Sigmoid colon (tissue), 6 donors: ENCODE measurements at regions not wholly inside any gene's neighbourhood (a gene's known extent, or its start where the extent isn't known, plus 50 kb on each side); places are given as distances from the start of the nearest gene placed in this dataset.

ENCODE experiments used
- DNase-seq: peaks from one replicate; pipeline ENCODE4 v3.0.0-alpha.2; 2019
- H3K27ac ChIP-seq, 4 donors: fragments of 200-600 bp; sonication (generic); one replicate each; pipeline ENCODE4 v1.5.1; 2016 to 2019; ENCODE audit warnings: mild to moderate bottlenecking in 1 of 4
- H3K27me3 ChIP-seq, 3 donors: fragments of 200-600 bp; sonication (generic); one replicate each; pipeline ENCODE4 v1.5.1; 2019; ENCODE audit warnings: mild to moderate bottlenecking in 1 of 3
- H3K36me3 ChIP-seq, 4 donors: fragments of 200-600 bp; sonication (generic); one replicate each; pipeline ENCODE4 v1.5.1; 2016 to 2019
- H3K4me1 ChIP-seq, 4 donors: fragments of 200-600 bp; sonication (generic); one replicate each; pipeline ENCODE4 v1.5.1; 2017 to 2019
- H3K4me3 ChIP-seq, 4 donors: fragments of 200-600 bp; sonication (generic); one replicate each; pipeline ENCODE4 v1.5.1; 2017 to 2019; ENCODE audit warnings: mild to moderate bottlenecking in 2 of 4, moderate library complexity in 1 of 4
- H3K9me3 ChIP-seq, 4 donors: fragments of 200-600 bp in 3 of 4; sonication (generic) in 3 of 4; one replicate each; pipeline versions ENCODE4 v1.5.1 to v1.6.1; 2013 to 2019
- CTCF ChIP-seq, 4 experiments: fragments of 450-650 bp in 3 of 4; fragments of 200-600 bp in 1 of 4; IDR thresholded peaks; one replicate each; pipeline ENCODE4 v1.5.1; 2016 to 2019; ENCODE audit warnings: antibody characterized with exemption in 4 of 4, mild to moderate bottlenecking in 3 of 4, moderate library complexity in 2 of 4
- EP300 ChIP-seq, 4 donors: sonication (generic); formaldehyde crosslinking; IDR thresholded peaks; one replicate each; pipeline ENCODE4 v1.6.1; 2017; ENCODE audit warnings: antibody characterized with exemption in 4 of 4
- POLR2A ChIP-seq, 2 donors: fragments of 450-650 bp; IDR thresholded peaks; one replicate each; pipeline ENCODE4 v1.6.1; 2016; ENCODE audit warnings: antibody characterized with exemption in 2 of 2, mild to moderate bottlenecking in 2 of 2, moderate library complexity in 2 of 2
- POLR2AphosphoS5 ChIP-seq, 4 donors: sonication (generic); formaldehyde crosslinking; IDR thresholded peaks; one replicate each; pipeline ENCODE4 v1.6.1; 2017; ENCODE audit warnings: antibody characterized with exemption in 4 of 4
- WGBS, 2 donors: extraction: QIAGEN DNeasy Blood & Tissue Kit; methylation state at CpG; one replicate each; pipeline ENCODE4 v1.1.7; 2013; 5-methylcytosine and 5-hydroxymethylcytosine counted together
- intact Hi-C: fragments of 100-400 bp; cut with DNase I; formaldehyde crosslinking; loops from one replicate; pipeline ENCODE4 v1.15.1; 2023
- donor health status: healthy with polysubstance abuse.
- donor health status: healthy.

- 71% methylated on average over 27 of the region's 27 CpGs for WGBS, 2 donors
- intact Hi-C loops: no loop called here
- TF ChIP-seq POLR2AphosphoS5 (IDR thresholded peaks at IDR 0.05) (no peak), EP300 (IDR thresholded peaks at IDR 0.05) (no peak), CTCF (IDR thresholded peaks at IDR 0.05) (no peak), POLR2A (IDR thresholded peaks at IDR 0.05) (no peak)
Measured at GRCh38 chr17:79248843-79249493, 174.3 kb downstream of the ENGASE start.

GRCh38 chr17:79246225-79247190, 171.9 kb downstream of the ENGASE start:
- H3K4me3 ChIP-seq: no peak overlapping the region
- WGBS, 2 donors: 74 to 81% methylated on average over 27 of the region's 27 CpGs
- no peak for DNase-seq
- TF ChIP-seq EP300 (IDR thresholded peaks at IDR 0.05) (no peak), POLR2A (IDR thresholded peaks at IDR 0.05) (no peak), CTCF (IDR thresholded peaks at IDR 0.05) (no peak), POLR2AphosphoS5 (IDR thresholded peaks at IDR 0.05) (no peak)
- no peaks in the 10 kb centered on the region for H3K9me3 ChIP-seq
- peaks cover 0 to 15% (median 0%) of the 10 kb centered on the region in 4 donors for H3K36me3 ChIP-seq
- intact Hi-C loops: no loop called here
- no peaks in the 10 kb centered on the region for H3K4me1 ChIP-seq
- no peak overlapping the region for H3K27ac ChIP-seq
- no peaks in the 10 kb centered on the region for H3K27me3 ChIP-seq

More at GRCh38 chr17:79248843-79249493, 174.3 kb downstream of the ENGASE start:
- H3K36me3 ChIP-seq: peaks cover 0 to 15% (median 0%) of the 10 kb centered on the region in 4 donors
- no peak overlapping the region for H3K4me3 ChIP-seq
- no peaks in the 10 kb centered on the region for H3K27me3 ChIP-seq
- no peaks in the 10 kb centered on the region for H3K4me1 ChIP-seq
- H3K27ac ChIP-seq: no peak overlapping the region
- no peak for DNase-seq
- no peaks in the 10 kb centered on the region for H3K9me3 ChIP-seq

- no peaks in the 10 kb centered on the region for H3K4me1 ChIP-seq
- no peak overlapping the region for H3K4me3 ChIP-seq
- no peak overlapping the region for H3K27ac ChIP-seq
- intact Hi-C loops: no loop called here
- H3K36me3 ChIP-seq: peaks cover 0 to 15% (median 0%) of the 10 kb centered on the region in 4 donors
- TF ChIP-seq POLR2AphosphoS5 (IDR thresholded peaks at IDR 0.05) (no peak), POLR2A (IDR thresholded peaks at IDR 0.05) (no peak), EP300 (IDR thresholded peaks at IDR 0.05) (no peak), CTCF (IDR thresholded peaks at IDR 0.05) (no peak)
- no peaks in the 10 kb centered on the region for H3K9me3 ChIP-seq
- no peak for DNase-seq
- H3K27me3 ChIP-seq: no peaks in the 10 kb centered on the region
Measured at GRCh38 chr17:79244665-79245064, 170.0 kb downstream of the ENGASE start.

- WGBS, 2 donors: 89 to 94% methylated on average over 8 of the region's 8 CpGs
- Histone ChIP-seq H3K27me3 (no peaks in the 10 kb centered on the region), H3K9me3 (no peaks in the 10 kb centered on the region)
Measured at GRCh38 chr17:79243996-79244395, 169.4 kb downstream of the ENGASE start.

More at GRCh38 chr17:79243996-79244395, 169.4 kb downstream of the ENGASE start:
- Histone ChIP-seq H3K4me1 (no peaks in the 10 kb centered on the region), H3K36me3 (peaks cover 0 to 14% (median 0%) of the 10 kb centered on the region in 4 donors), H3K27ac (no peak overlapping the region), H3K4me3 (no peak overlapping the region)
- no peak for TF ChIP-seq EP300 (IDR thresholded peaks at IDR 0.05)
- TF ChIP-seq POLR2A (IDR thresholded peaks at IDR 0.05): no peak
- no peak for TF ChIP-seq POLR2AphosphoS5 (IDR thresholded peaks at IDR 0.05)
- no peak for TF ChIP-seq CTCF (IDR thresholded peaks at IDR 0.05)
- intact Hi-C loops: no loop called here
- DNase-seq: no peak
